ENCODE measurements at regions not wholly inside any gene's neighbourhood (a gene's known extent, or its start where the extent isn't known, plus 50 kb on each side); places are given as distances from the start of the nearest gene placed in this dataset.

DNA sequence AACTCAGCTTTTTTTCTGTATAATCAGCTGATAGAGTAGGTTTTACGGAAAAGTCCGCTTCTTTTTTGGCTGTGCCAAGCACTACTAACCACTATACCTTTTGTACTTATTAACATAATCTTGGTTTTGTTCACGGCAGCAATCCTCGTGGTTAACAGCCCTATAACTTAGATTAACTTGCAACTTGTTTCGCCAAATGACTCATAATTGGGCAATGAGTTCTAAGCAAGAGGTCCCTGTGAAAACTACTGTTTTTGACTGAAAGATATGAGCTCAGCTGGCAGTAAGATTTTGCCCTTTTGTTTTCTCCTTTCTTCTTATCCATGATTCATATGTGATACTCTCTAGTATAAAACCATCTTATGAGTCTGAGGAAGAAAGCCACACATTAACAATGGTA is 345.0 kb upstream of the PCDH15 start:
- intact Hi-C loops (cut with DNase I): no loop called here
- FAIRE-seq: no peak
- TF ChIP-seq, protein P1, sequence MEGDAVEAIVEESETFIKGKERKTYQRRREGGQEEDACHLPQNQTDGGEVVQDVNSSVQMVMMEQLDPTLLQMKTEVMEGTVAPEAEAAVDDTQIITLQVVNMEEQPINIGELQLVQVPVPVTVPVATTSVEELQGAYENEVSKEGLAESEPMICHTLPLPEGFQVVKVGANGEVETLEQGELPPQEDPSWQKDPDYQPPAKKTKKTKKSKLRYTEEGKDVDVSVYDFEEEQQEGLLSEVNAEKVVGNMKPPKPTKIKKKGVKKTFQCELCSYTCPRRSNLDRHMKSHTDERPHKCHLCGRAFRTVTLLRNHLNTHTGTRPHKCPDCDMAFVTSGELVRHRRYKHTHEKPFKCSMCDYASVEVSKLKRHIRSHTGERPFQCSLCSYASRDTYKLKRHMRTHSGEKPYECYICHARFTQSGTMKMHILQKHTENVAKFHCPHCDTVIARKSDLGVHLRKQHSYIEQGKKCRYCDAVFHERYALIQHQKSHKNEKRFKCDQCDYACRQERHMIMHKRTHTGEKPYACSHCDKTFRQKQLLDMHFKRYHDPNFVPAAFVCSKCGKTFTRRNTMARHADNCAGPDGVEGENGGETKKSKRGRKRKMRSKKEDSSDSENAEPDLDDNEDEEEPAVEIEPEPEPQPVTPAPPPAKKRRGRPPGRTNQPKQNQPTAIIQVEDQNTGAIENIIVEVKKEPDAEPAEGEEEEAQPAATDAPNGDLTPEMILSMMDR (IDR thresholded peaks at IDR 0.05; ENCODE audit: borderline replicate concordance, extremely low read depth, insufficient read depth): no peak

GRCh38 chr10:55144001-55144400 is 343.0 kb upstream of the PCDH15 start:
- Histone ChIP-seq H3K9ac (ENCODE audit: low read length in 3 of 3) (no peak overlapping the region), H3K36me3 (ENCODE audit: control insufficient read depth in 2 of 3, insufficient read depth in 3 of 3, low read length in 3 of 3) (no peaks in the 10 kb centered on the region), H3K4me3 (ENCODE audit: low read length in 3 of 3) (no peak overlapping the region), H3K4me1 (ENCODE audit: control insufficient read depth in 2 of 3, insufficient read depth in 2 of 3, low read depth in 1 of 3, low read length in 3 of 3) (no peaks in the 10 kb centered on the region), H3K27ac (ENCODE audit: low read depth in 2 of 2, low read length in 2 of 2) (no peak overlapping the region), H3K27me3 (ENCODE audit: control insufficient read depth, insufficient read depth, low read length) (no peaks in the 10 kb centered on the region), H3K9me3 (ENCODE audit: control insufficient read depth in 2 of 3, insufficient read depth in 1 of 3, low read length in 3 of 3) (no peaks in the 10 kb centered on the region)
- intact Hi-C loops (cut with DNase I): no loop called here
- TF ChIP-seq, protein P1 (IDR thresholded peaks at IDR 0.05; ENCODE audit: borderline replicate concordance, extremely low read depth, insufficient read depth): no peak
- DNase-seq: no peak
- no peak for FAIRE-seq

More for the DNA sequence above, 345.0 kb upstream of the PCDH15 start:
- peak in 1 of 5 donors; percentile 3 for DNase-seq
- H3K27ac ChIP-seq (ENCODE audit: low read depth in 2 of 2, low read length in 2 of 2): no peak overlapping the region
- H3K4me3 ChIP-seq (ENCODE audit: low read length in 3 of 3): peak overlapping the region in 1 of 3 donors; percentile 9
- H3K4me1 ChIP-seq (ENCODE audit: control insufficient read depth in 2 of 3, insufficient read depth in 2 of 3, low read depth in 1 of 3, low read length in 3 of 3): no peaks in the 10 kb centered on the region
- H3K9ac ChIP-seq (ENCODE audit: low read length in 3 of 3): no peak overlapping the region
- H3K27me3 ChIP-seq (ENCODE audit: control insufficient read depth, insufficient read depth, low read length): no peaks in the 10 kb centered on the region
- H3K36me3 ChIP-seq (ENCODE audit: control insufficient read depth in 2 of 3, insufficient read depth in 3 of 3, low read length in 3 of 3): no peaks in the 10 kb centered on the region
- no peaks in the 10 kb centered on the region for H3K9me3 ChIP-seq (ENCODE audit: control insufficient read depth in 2 of 3, insufficient read depth in 1 of 3, low read length in 3 of 3)

- no peak for FAIRE-seq
- DNase-seq: no peak
- intact Hi-C loops (cut with DNase I): no loop called here
Observed at GRCh38 chr10:55141892-55142291, 340.9 kb upstream of the PCDH15 start.

More at GRCh38 chr10:55141892-55142291, 340.9 kb upstream of the PCDH15 start:
- Histone ChIP-seq H3K27ac (ENCODE audit: low read depth in 2 of 2, low read length in 2 of 2) (no peak overlapping the region), H3K27me3 (ENCODE audit: control insufficient read depth, insufficient read depth, low read length) (no peaks in the 10 kb centered on the region), H3K4me1 (ENCODE audit: control insufficient read depth in 2 of 3, insufficient read depth in 2 of 3, low read depth in 1 of 3, low read length in 3 of 3) (no peaks in the 10 kb centered on the region), H3K9me3 (ENCODE audit: control insufficient read depth in 2 of 3, insufficient read depth in 1 of 3, low read length in 3 of 3) (no peaks in the 10 kb centered on the region), H3K36me3 (ENCODE audit: control insufficient read depth in 2 of 3, insufficient read depth in 3 of 3, low read length in 3 of 3) (no peaks in the 10 kb centered on the region), H3K9ac (ENCODE audit: low read length in 3 of 3) (no peak overlapping the region), H3K4me3 (ENCODE audit: low read length in 3 of 3) (no peak overlapping the region)
- TF ChIP-seq, protein P1 (IDR thresholded peaks at IDR 0.05; ENCODE audit: borderline replicate concordance, extremely low read depth, insufficient read depth): no peak

All from kidney (tissue), 13 donors.